IMR-90 (cell line): ENCODE measurements at regions not wholly inside any gene's neighbourhood (a gene's known extent, or its start where the extent isn't known, plus 50 kb on each side); places are given as distances from the start of the nearest gene placed in this dataset.
A peak's percentile ranks its signal among the peaks of the same experiment; 100 is the strongest.

ENCODE experiments used
- ATAC-seq: fragments of 200-7000 bp; cut with Tn5 transposase; 2 replicates; pipeline ENCODE4 v1.9.1; 2020; ENCODE audit warnings: low read depth, mild to moderate bottlenecking, moderate library complexity
- BruUV-seq: library from RNA; stranded (reverse); fragments of 400-500 nt; replicated peaks from 2 replicates; lab custom pipeline; 2021; lab: Mats Ljungman, UMichigan
- CTCF ChIA-PET: fragments of 300-600 bp; formaldehyde crosslinking; extraction: SDS; loops from one replicate; lab custom pipeline; 2021; ENCODE audit warnings: antibody characterized with exemption; lab: Yijun Ruan, JAX
- POLR2A ChIA-PET: fragments of 300-600 bp; sonication (Branson Sonifier 250); formaldehyde crosslinking; loops from one replicate; lab custom pipeline; 2022; ENCODE audit warnings: antibody characterized with exemption; ENCODE audit not compliant: unreplicated experiment; lab: Charles Lee
- DNase-seq: peaks from one replicate; pipeline ENCODE4 v3.0.0; 2013
- H2AFZ ChIP-seq: replicated peaks from 2 replicates; pipeline ENCODE3; 2013; ENCODE audit warnings: low read length, mild to moderate bottlenecking; ENCODE audit not compliant: poor library complexity
- H2AK5ac ChIP-seq: 2 replicates; pipeline ENCODE4 v1.6.1; 2013; ENCODE audit warnings: low read depth, low read length, inconsistent platforms
- H2AK9ac ChIP-seq: replicated peaks from 2 replicates; pipeline ENCODE3; 2013; ENCODE audit warnings: mild to moderate bottlenecking, low read depth, low read length, moderate library complexity; ENCODE audit not compliant: poor library complexity
- H2BK120ac ChIP-seq: 2 replicates; pipeline ENCODE4 v1.6.1; 2013; ENCODE audit warnings: low read depth, low read length, inconsistent platforms
- H2BK15ac ChIP-seq: 3 replicates; pipeline ENCODE4 v1.6.1; 2013; ENCODE audit warnings: low read depth, low read length, inconsistent platforms
- H2BK20ac ChIP-seq: 2 replicates; pipeline ENCODE4 v1.6.1; 2013; ENCODE audit warnings: low read depth, mild to moderate bottlenecking, inconsistent platforms, low read length, moderate library complexity
- H2BK5ac ChIP-seq: 2 replicates; pipeline ENCODE4 v1.6.1; 2013; ENCODE audit warnings: mild to moderate bottlenecking, low read depth, low read length, inconsistent platforms; ENCODE audit not compliant: poor library complexity, severe bottlenecking
- H3K14ac ChIP-seq: replicated peaks from 2 replicates; pipeline ENCODE4 v1.6.1; 2013; ENCODE audit warnings: low read depth, low read length, inconsistent platforms
- H3K18ac ChIP-seq: 2 replicates; pipeline ENCODE4 v1.6.1; 2013; ENCODE audit warnings: low read depth, low read length, control low read depth
- H3K23ac ChIP-seq: 2 replicates; pipeline ENCODE4 v1.6.1; 2013; ENCODE audit warnings: low read depth, low read length, inconsistent platforms
- H3K27ac ChIP-seq: 2 replicates; pipeline ENCODE4 v1.5.1; 2013; ENCODE audit warnings: mild to moderate bottlenecking, control low read depth, low read length; ENCODE audit not compliant: insufficient read depth
- H3K27me3 ChIP-seq: 2 replicates; pipeline ENCODE4 v1.6.1; 2013; ENCODE audit warnings: low read length; ENCODE audit not compliant: control insufficient read depth, insufficient read depth
- H3K36me3 ChIP-seq: 2 replicates; pipeline ENCODE4 v1.6.1; 2013; ENCODE audit warnings: low read length, mixed read lengths; ENCODE audit not compliant: control insufficient read depth, insufficient read depth
- H3K4ac ChIP-seq: 2 replicates; pipeline ENCODE4 v1.6.1; 2013; ENCODE audit warnings: low read depth, low read length, inconsistent platforms
- H3K4me1 ChIP-seq: 2 replicates; pipeline ENCODE4 v1.6.1; 2013; ENCODE audit warnings: low read length, mixed read lengths; ENCODE audit not compliant: control insufficient read depth, insufficient read depth
- H3K4me2 ChIP-seq: 2 replicates; pipeline ENCODE4 v1.6.1; 2013; ENCODE audit warnings: low read depth, mild to moderate bottlenecking, control low read depth, low read length, moderate library complexity
- H3K4me3 ChIP-seq: 2 replicates; pipeline ENCODE4 v1.5.1; 2013; ENCODE audit warnings: low read depth, mild to moderate bottlenecking, control low read depth, low read length, moderate library complexity; ENCODE audit not compliant: insufficient read depth
- H3K56ac ChIP-seq: 2 replicates; pipeline ENCODE4 v1.6.1; 2013; ENCODE audit warnings: low read length, inconsistent platforms; ENCODE audit not compliant: insufficient read depth; ENCODE audit errors: extremely low read depth
- H3K79me1 ChIP-seq, 2 experiments: 2 replicates each; pipeline ENCODE4 v1.6.1; 2013; ENCODE audit warnings: low read length in 2 of 2, inconsistent platforms in 1 of 2, low read depth in 1 of 2
- H3K9ac ChIP-seq: 2 replicates; pipeline ENCODE4 v1.6.1; 2013; ENCODE audit warnings: low read depth, low read length, control low read depth
- H3K9me1 ChIP-seq: 2 replicates; pipeline ENCODE4 v1.6.1; 2013; ENCODE audit warnings: low read length, inconsistent platforms; ENCODE audit not compliant: insufficient read depth
- H3K9me3 ChIP-seq: 2 replicates; pipeline ENCODE4 v1.6.1; 2013; ENCODE audit warnings: low read length; ENCODE audit not compliant: control insufficient read depth, insufficient read depth
- H4K20me1 ChIP-seq: 2 replicates; pipeline ENCODE4 v1.6.1; 2013; ENCODE audit warnings: low read length, inconsistent platforms; ENCODE audit not compliant: insufficient read depth
- H4K5ac ChIP-seq: 2 replicates; pipeline ENCODE4 v1.6.1; 2013; ENCODE audit warnings: mild to moderate bottlenecking, low read depth, low read length, control low read depth
- H4K8ac ChIP-seq, 2 experiments: 2 replicates each; pipeline ENCODE4 v1.6.1; 2013; ENCODE audit warnings: low read depth in 2 of 2, low read length in 2 of 2, control low read depth in 1 of 2, inconsistent platforms in 1 of 2
- H4K91ac ChIP-seq: 2 replicates; pipeline ENCODE4 v1.6.1; 2013; ENCODE audit warnings: low read depth, low read length, inconsistent platforms; ENCODE audit not compliant: insufficient read depth
- BHLHE40 ChIP-seq: fragments of 150-350 bp; IDR thresholded peaks from 2 replicates; pipeline ENCODE4 v1.6.1; 2016; ENCODE audit warnings: mild to moderate bottlenecking, low read depth, low read length
- CEBPB ChIP-seq: IDR thresholded peaks from 2 replicates; pipeline ENCODE4 v1.6.1; 2012; ENCODE audit warnings: low read depth, low read length, improper control_type of control experiment
- CHD1 ChIP-seq: IDR thresholded peaks from 2 replicates; pipeline ENCODE4 v1.6.1; 2012; ENCODE audit warnings: low read depth, low read length, improper control_type of control experiment
- FOS ChIP-seq: fragments of 150-350 bp; IDR thresholded peaks from 2 replicates; pipeline ENCODE4 v1.6.1; 2016; ENCODE audit warnings: low read depth, low read length
- MAFK ChIP-seq: IDR thresholded peaks from 2 replicates; pipeline ENCODE4 v1.6.1; 2012; ENCODE audit warnings: low read depth, low read length, improper control_type of control experiment
- MAZ ChIP-seq: IDR thresholded peaks from 2 replicates; pipeline ENCODE4 v1.6.1; 2012; ENCODE audit warnings: low read depth, mild to moderate bottlenecking, low read length, improper control_type of control experiment, moderate library complexity, borderline replicate concordance
- MXI1 ChIP-seq: IDR thresholded peaks from 2 replicates; pipeline ENCODE4 v1.6.1; 2012; ENCODE audit warnings: low read depth, mild to moderate bottlenecking, low read length, moderate library complexity, borderline replicate concordance
- NFE2L2 ChIP-seq: fragments of 150-350 bp; IDR thresholded peaks from 2 replicates; pipeline ENCODE4 v1.6.1; 2016; ENCODE audit warnings: low read depth, mild to moderate bottlenecking, low read length
- POLR2A ChIP-seq: IDR thresholded peaks from 2 replicates; pipeline ENCODE4 v1.6.1; 2012; ENCODE audit warnings: mild to moderate bottlenecking, low read depth, low read length
- RAD21 ChIP-seq: IDR thresholded peaks from 2 replicates; pipeline ENCODE4 v1.6.1; 2012; ENCODE audit warnings: low read length, improper control_type of control experiment
- RCOR1 ChIP-seq: IDR thresholded peaks from 2 replicates; pipeline ENCODE4 v1.6.1; 2012; ENCODE audit warnings: mild to moderate bottlenecking, low read length, improper control_type of control experiment; ENCODE audit not compliant: insufficient replicate concordance
- RFX5 ChIP-seq: IDR thresholded peaks from 2 replicates; pipeline ENCODE4 v1.8.0; 2012; ENCODE audit warnings: low read depth, mild to moderate bottlenecking, low read length, moderate library complexity
- SMC3 ChIP-seq: fragments of 150-350 bp; IDR thresholded peaks from 2 replicates; pipeline ENCODE4 v1.6.1; 2016; ENCODE audit warnings: low read depth, mild to moderate bottlenecking, antibody characterized with exemption, low read length, moderate library complexity
- WGBS, 2 experiments: methylation state at CpG; one replicate each; pipeline versions ENCODE4 v1.1.5 to v1.1.7; 2013; ENCODE audit warnings: missing lambda C conversion rate in 2 of 2; ENCODE audit not compliant: insufficient read length in 1 of 2; ENCODE audit errors: extremely low coverage in 2 of 2; 5-methylcytosine and 5-hydroxymethylcytosine counted together
- dilution Hi-C: fragments of 300-500 bp; cut with HindIII; formaldehyde crosslinking; loops from one replicate; pipeline ENCODE4 v1.14.3; 2018; ENCODE audit warnings: low sequenced_read_pairs; ENCODE audit not compliant: unreplicated experiment
- in situ Hi-C: fragments of 300-500 bp; cut with MboI; formaldehyde crosslinking; loops from 3 replicates; pipeline ENCODE4 v1.14.3; 2019; ENCODE audit warnings: low sequenced_read_pairs, inconsistent platforms, mixed read lengths
- intact Hi-C: fragments of 100-400 bp; cut with micrococcal nuclease; formaldehyde crosslinking; loops from 2 replicates; pipeline ENCODE4 v1.10.0; 2022
- TF ChIP-seq, protein P1 (sequence below): fragments of 150-350 bp; IDR thresholded peaks from 2 replicates; pipeline ENCODE4 v1.6.1; 2016; ENCODE audit warnings: low read depth, mild to moderate bottlenecking, low read length, moderate library complexity, borderline replicate concordance
- TF ChIP-seq, protein P2 (sequence below): fragments of 150-350 bp; IDR thresholded peaks from 2 replicates; pipeline ENCODE4 v1.6.1; 2017; ENCODE audit warnings: mild to moderate bottlenecking, antibody characterized with exemption, low read length, low read depth
- TF ChIP-seq, protein P3 (sequence below): conservative IDR thresholded peaks from 2 replicates; pipeline ENCODE4 v1.5.1; 2012; ENCODE audit warnings: mild to moderate bottlenecking, low read depth, low read length, improper control_type of control experiment

DNA sequence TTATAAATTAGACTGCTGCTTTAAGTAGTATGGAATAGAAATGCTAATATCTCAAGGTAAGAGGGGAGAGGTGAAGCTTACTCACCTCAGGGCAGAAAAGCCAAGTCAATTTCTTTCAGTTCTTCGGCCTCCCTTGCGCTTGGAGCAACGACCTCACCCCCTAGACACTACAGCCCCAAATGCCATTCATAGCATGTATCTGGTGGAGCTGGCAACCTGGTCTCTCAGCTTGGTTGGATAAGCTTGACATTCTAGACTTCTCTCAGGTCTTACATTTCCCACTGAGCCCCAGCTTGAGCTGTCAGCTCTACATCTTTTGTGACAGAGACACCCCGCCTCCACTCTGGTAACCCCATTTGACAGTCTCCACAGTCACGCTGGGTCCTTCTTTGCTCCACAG lies 154.9 kb downstream of the ZNF608 start:
- in situ Hi-C loops = no loop called here
- no peak for DNase-seq
- BruUV-seq = no TSS peak

More for the DNA sequence above, 154.9 kb downstream of the ZNF608 start:
- Histone ChIP-seq H3K9me3 (no peaks in the 10 kb centered on the region), H2BK15ac (no peak overlapping the region), H3K4me3 (no peak overlapping the region), H3K14ac (no peak overlapping the region), H4K5ac (no peak overlapping the region), H2BK5ac (no peak overlapping the region), H4K20me1 (no peaks in the 10 kb centered on the region), H3K9ac (no peak overlapping the region), H2AFZ (no peak overlapping the region), H3K18ac (no peak overlapping the region), H3K27ac (no peak overlapping the region), H2AK5ac (no peak overlapping the region), H3K23ac (no peak overlapping the region), H3K36me3 (no peaks in the 10 kb centered on the region), H2BK120ac (no peak overlapping the region), H3K27me3 (no peaks in the 10 kb centered on the region), H3K4me2 (no peak overlapping the region), H2AK9ac (no peak overlapping the region), H4K91ac (no peak overlapping the region; the same call in 1 of the 2 replicates), H3K4ac (0 out of 2 replicates have a peak overlapping the region, but pooled peaks have one; percentile 0), H4K8ac (no peak overlapping the region), H3K9me1 (peaks cover under 1% of the 10 kb centered on the region; the same call in 1 of the 2 replicates), H3K56ac (no peak overlapping the region), H3K4me1 (peaks cover under 1% of the 10 kb centered on the region), H2BK20ac (peak overlapping the region; percentile 40; the same call in 1 of the 2 replicates), H3K79me1 (no peaks in the 10 kb centered on the region)
- dilution Hi-C loops = no loop called here
- CTCF ChIA-PET = no interaction called here
- TF ChIP-seq, protein P1, sequence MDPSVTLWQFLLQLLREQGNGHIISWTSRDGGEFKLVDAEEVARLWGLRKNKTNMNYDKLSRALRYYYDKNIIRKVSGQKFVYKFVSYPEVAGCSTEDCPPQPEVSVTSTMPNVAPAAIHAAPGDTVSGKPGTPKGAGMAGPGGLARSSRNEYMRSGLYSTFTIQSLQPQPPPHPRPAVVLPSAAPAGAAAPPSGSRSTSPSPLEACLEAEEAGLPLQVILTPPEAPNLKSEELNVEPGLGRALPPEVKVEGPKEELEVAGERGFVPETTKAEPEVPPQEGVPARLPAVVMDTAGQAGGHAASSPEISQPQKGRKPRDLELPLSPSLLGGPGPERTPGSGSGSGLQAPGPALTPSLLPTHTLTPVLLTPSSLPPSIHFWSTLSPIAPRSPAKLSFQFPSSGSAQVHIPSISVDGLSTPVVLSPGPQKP = no peak
- TF ChIP-seq RAD21 = no peak
- TF ChIP-seq, protein P2, sequence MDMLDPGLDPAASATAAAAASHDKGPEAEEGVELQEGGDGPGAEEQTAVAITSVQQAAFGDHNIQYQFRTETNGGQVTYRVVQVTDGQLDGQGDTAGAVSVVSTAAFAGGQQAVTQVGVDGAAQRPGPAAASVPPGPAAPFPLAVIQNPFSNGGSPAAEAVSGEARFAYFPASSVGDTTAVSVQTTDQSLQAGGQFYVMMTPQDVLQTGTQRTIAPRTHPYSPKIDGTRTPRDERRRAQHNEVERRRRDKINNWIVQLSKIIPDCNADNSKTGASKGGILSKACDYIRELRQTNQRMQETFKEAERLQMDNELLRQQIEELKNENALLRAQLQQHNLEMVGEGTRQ = no peak
- TF ChIP-seq RFX5 = no peak
- no peak for TF ChIP-seq POLR2A
- no peak for TF ChIP-seq MAZ
- TF ChIP-seq CEBPB = no peak
- TF ChIP-seq RCOR1 = no peak
- TF ChIP-seq NFE2L2 = no peak
- TF ChIP-seq MXI1 = no peak
- no peak for TF ChIP-seq BHLHE40
- TF ChIP-seq SMC3 = no peak
- TF ChIP-seq, protein P3, sequence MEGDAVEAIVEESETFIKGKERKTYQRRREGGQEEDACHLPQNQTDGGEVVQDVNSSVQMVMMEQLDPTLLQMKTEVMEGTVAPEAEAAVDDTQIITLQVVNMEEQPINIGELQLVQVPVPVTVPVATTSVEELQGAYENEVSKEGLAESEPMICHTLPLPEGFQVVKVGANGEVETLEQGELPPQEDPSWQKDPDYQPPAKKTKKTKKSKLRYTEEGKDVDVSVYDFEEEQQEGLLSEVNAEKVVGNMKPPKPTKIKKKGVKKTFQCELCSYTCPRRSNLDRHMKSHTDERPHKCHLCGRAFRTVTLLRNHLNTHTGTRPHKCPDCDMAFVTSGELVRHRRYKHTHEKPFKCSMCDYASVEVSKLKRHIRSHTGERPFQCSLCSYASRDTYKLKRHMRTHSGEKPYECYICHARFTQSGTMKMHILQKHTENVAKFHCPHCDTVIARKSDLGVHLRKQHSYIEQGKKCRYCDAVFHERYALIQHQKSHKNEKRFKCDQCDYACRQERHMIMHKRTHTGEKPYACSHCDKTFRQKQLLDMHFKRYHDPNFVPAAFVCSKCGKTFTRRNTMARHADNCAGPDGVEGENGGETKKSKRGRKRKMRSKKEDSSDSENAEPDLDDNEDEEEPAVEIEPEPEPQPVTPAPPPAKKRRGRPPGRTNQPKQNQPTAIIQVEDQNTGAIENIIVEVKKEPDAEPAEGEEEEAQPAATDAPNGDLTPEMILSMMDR = no peak
- no peak for TF ChIP-seq MAFK
- TF ChIP-seq CHD1 = no peak
- TF ChIP-seq FOS = no peak
- POLR2A ChIA-PET = no interaction called here
- 89% methylated on average over 1 of the region's 5 CpGs; no CpG with 5 or more reads in 1 of the 2 experiments for WGBS, 2 experiments
- no peak for ATAC-seq
- intact Hi-C loops = no loop called here
